GM10248 (cell line): ENCODE measurements at regions not wholly inside any gene's neighbourhood (a gene's known extent, or its start where the extent isn't known, plus 50 kb on each side); places are given as distances from the start of the nearest gene placed in this dataset.

Source experiments
- CTCF ChIA-PET: fragments of 300-600 bp; sonication (Branson Sonifier 250); formaldehyde crosslinking; extraction: SDS; loops from one replicate; lab custom pipeline; 2021; ENCODE audit warnings: antibody characterized with exemption; lab: Yijun Ruan, JAX
- POLR2A ChIA-PET: fragments of 350-650 bp; sonication (Branson Sonifier 250); formaldehyde crosslinking; extraction: SDS; loops from one replicate; lab custom pipeline; 2020; ENCODE audit warnings: antibody characterized with exemption; lab: Yijun Ruan, JAX
- DNase-seq: peaks from one replicate; pipeline ENCODE4 v3.0.0; 2012; ENCODE audit errors: extremely low spot score
- TF ChIP-seq, protein P1 (sequence below): IDR thresholded peaks from 2 replicates; pipeline ENCODE4 v1.5.1; 2012; ENCODE audit warnings: mild to moderate bottlenecking, low read depth; ENCODE audit errors: extremely low read depth, missing control alignments, control extremely low read depth

DNA sequence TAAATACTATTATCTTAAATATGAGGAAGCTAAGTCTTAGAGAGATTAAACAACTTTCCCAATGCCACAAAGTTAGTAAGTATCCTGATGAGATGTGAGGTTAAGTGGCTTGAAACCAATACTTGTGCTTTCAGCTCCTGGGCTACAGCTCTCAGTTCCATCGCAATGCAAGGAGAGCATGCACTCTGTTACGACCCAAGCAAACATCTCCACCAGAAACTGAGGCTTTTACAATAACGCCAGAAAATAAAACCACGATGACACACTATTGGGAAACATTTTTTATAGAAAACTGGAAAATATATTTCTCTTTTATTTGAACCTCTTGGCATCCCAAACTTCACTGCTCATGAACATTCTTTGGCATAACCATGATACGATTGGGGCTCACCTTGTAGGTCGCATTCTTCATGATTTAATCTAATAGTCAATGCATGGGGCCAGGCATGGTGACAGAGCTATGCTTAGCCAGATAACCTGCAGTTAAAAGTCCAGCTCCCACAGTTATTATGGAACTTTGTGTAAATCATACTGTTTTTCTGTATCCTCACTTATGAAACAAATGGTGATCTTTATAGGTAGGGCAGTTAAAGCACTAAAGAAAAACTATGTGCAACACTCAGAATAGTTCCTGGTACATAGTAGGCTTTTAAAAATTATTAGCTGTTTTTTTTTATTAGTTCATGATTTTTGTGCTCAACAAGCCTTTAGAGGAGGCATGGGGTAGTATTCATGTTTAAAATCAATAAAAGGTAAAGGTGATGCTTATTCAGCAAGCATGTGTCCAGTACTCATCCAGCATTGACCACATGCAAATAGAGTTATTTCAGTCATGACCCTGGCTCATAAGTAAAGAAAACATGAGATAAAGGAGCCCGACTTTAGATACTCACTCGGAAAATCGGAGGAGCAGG is 238.3 kb upstream of the TRIB2 start:
- no peak for DNase-seq
- POLR2A ChIA-PET, result no interaction called here
- CTCF ChIA-PET, result no interaction called here
- TF ChIP-seq, protein P1, sequence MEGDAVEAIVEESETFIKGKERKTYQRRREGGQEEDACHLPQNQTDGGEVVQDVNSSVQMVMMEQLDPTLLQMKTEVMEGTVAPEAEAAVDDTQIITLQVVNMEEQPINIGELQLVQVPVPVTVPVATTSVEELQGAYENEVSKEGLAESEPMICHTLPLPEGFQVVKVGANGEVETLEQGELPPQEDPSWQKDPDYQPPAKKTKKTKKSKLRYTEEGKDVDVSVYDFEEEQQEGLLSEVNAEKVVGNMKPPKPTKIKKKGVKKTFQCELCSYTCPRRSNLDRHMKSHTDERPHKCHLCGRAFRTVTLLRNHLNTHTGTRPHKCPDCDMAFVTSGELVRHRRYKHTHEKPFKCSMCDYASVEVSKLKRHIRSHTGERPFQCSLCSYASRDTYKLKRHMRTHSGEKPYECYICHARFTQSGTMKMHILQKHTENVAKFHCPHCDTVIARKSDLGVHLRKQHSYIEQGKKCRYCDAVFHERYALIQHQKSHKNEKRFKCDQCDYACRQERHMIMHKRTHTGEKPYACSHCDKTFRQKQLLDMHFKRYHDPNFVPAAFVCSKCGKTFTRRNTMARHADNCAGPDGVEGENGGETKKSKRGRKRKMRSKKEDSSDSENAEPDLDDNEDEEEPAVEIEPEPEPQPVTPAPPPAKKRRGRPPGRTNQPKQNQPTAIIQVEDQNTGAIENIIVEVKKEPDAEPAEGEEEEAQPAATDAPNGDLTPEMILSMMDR, result no peak

DNA sequence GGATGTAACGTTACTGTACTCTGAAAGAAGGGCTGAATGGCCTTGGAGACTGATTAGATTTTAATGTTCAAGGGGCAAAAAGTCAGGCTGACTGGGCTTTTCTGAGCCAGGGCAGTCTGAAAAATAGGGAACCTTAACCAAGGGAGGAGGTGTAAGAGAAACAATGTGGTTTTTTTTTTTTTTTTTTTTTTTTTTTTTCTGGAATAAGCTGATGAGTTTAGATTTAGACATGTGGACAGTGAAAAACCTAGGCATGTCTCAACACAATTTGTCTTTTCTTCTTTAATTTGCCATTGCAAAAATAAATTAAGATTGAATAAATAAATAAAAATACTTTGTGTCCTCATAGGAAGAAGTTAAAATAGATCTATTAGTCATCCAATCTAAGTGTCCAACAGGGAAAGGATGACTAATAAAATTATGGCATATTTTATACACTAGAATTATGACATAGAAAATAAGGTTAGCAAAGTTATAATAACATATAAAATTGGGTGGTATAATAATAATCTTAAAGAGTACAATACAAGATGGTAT is 237.6 kb upstream of the TRIB2 start:
- ChIA-PET POLR2A (no interaction called here), CTCF (no interaction called here)
- no peak for DNase-seq
- TF ChIP-seq, protein P1, result no peak

DNA sequence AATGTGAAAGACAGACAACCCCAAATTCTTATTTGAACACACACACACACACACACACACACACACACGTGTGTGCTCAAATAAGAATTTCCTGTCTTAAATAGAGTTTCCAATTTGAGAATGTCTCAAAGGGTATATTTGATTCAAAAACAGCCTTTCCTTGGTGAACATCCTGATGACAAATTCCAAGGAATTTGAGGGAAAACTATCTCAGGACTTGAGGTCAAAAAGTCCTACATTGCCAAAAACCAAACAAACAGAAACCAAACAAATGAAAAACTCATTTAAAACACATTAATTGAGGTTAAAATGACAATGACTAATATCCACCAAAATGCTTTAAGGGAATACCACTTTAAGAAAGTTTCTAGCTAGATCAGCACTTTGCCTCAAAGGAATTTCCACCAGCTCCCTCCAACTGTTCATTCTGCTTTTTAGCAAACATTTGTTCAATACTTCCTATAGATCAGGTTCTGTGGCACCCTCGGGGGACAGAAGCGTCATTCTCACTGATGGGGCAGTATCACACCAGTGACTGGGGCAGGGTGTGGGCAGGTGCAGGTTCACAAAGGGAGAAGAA is 232.1 kb upstream of the TRIB2 start:
- CTCF ChIA-PET, result no interaction called here

DNA sequence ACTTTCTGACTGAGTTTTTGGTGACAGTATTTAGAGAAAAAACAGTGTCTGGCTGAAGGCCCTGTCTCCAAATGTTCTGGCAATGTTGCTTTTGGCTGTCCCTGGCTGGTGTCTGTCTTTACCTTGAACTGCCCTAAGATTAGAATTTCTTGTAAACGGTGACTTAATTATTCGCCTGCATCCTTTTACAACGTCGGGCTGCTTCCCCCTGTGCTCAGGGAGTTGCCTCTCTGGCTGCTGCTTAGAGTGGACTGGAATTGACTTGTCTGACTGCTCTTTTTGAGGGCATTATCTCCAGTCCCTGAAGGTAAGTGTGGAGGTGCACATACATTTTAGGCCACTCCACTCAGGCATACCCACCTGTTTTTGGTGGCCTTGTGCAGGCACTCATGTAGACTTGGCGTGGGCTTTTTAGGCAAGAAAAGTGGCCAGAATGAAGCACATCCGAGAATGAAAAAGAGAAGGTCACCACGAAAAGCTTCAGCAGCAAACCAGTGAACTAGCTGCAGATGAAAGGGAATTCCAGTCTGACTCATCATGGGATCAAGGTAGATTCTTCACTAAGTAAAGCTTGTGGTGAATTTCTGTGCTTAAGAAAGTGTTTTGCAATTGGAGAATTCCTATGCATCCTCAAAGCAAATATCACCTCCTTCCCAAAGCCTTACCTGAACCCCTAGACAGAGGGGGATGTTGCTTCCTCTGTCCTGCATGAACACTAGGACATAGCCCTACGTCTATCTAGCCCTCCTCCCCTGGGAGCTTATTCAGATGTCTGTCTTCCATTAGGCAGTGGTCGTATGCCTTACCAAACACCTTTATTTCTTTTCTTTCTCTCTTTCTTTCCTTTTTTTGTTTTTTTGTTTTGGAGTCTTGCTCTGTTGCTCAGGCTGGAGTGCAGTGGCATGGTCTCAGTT is 230.3 kb upstream of the TRIB2 start:
- CTCF ChIA-PET, result interaction anchor here (1.2 kb wide), 1 partner anchor 127 kb away, joined by 3 read pairs; no protein-coding TSS in a partner anchor
- TF ChIP-seq, protein P1, result no peak

More for the DNA sequence above, 232.1 kb upstream of the TRIB2 start:
- no peak for DNase-seq
- TF ChIP-seq, protein P1, result no peak
- POLR2A ChIA-PET, result no interaction called here

DNA sequence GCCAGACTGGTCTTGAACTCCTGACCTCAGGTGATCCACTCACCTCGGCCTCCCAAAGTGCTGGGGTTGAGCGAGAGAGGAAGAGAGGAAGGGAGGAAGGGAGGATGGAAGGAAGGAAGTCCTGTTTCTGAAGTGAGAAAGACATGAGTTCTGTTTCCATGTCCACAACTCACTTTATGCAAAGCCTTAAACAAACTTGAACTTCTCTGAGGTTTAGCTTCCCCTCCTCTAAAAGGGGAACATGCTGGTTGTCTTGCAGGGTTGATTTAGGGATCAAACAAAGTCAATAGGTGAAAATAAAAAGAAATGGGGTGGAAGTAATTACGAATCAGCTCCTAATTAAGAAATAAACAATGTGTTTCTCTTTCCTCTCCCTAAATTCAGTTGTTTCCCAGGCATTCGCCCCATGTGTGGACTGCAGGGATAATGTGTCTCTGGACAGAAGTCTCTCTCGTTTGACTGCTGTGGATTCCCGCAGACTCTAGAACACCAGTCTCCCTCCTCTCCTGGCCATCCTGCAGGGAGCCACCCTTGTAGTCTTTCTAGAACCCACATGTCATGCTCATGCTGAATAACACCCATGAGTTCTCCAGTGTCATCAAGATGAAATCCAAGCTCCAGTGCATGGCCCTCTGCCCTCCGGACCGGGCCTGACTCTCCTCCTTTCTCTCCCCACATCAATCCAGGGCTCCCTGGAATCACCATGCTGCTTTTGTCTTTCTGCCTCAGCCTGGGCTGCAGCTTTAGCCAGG is 229.3 kb upstream of the TRIB2 start:
- TF ChIP-seq, protein P1, result no peak
- DNase-seq, result no peak
- ChIA-PET POLR2A (no interaction called here), CTCF (interaction anchor here (1.2 to 1.8 kb wide), 2 partner anchors 10 to 126 kb away, joined by 3 to 6 read pairs; no protein-coding TSS in a partner anchor)

More for the DNA sequence above, 230.3 kb upstream of the TRIB2 start:
- DNase-seq, result no peak
- POLR2A ChIA-PET, result no interaction called here
